OCI-LY7 (cell line): ENCODE measurements at regions not wholly inside any gene's neighbourhood (a gene's known extent, or its start where the extent isn't known, plus 50 kb on each side); places are given as distances from the start of the nearest gene placed in this dataset.

ENCODE experiments used
- BruUV-seq: library from RNA; stranded (reverse); fragments of 400-500 nt; replicated peaks from 2 replicates; lab custom pipeline; 2021; lab: Mats Ljungman, UMichigan
- CTCF ChIA-PET: fragments of 300-600 bp; sonication (Branson Sonifier 250); formaldehyde crosslinking; loops from one replicate; lab custom pipeline; 2022; ENCODE audit warnings: antibody characterized with exemption; ENCODE audit not compliant: unreplicated experiment; lab: Charles Lee
- POLR2A ChIA-PET: fragments of 300-600 bp; sonication (Branson Sonifier 250); formaldehyde crosslinking; loops from one replicate; lab custom pipeline; 2022; ENCODE audit warnings: antibody characterized with exemption; lab: Charles Lee
- DNase-seq: peaks from one replicate; pipeline ENCODE4 v3.0.0-alpha.2; 2015; ENCODE audit warnings: low spot score
- H2AFZ ChIP-seq: fragments of 200-600 bp; sonication (generic), shearing (Covaris generic); 2 replicates; pipeline ENCODE4 v1.6.1; 2014; ENCODE audit warnings: mild to moderate bottlenecking, antibody characterized with exemption, low read length, moderate library complexity
- H3K27ac ChIP-seq: fragments of 200-600 bp; sonication (generic); 2 replicates; pipeline ENCODE4 v1.5.1; 2014; ENCODE audit warnings: mixed run types, low read depth, mild to moderate bottlenecking, moderate library complexity, low read length, inconsistent platforms; ENCODE audit not compliant: poor library complexity, severe bottlenecking
- H3K36me3 ChIP-seq: fragments of 200-600 bp; sonication (generic); 2 replicates; pipeline ENCODE4 v1.6.1; 2014; ENCODE audit warnings: mild to moderate bottlenecking, antibody characterized with exemption, low read length, moderate library complexity, mixed read lengths; ENCODE audit not compliant: insufficient read depth
- H3K4me1 ChIP-seq: fragments of 200-600 bp; sonication (generic); 2 replicates; pipeline ENCODE4 v1.5.1; 2014; ENCODE audit warnings: mild to moderate bottlenecking, low read length; ENCODE audit not compliant: insufficient read depth, poor library complexity, severe bottlenecking
- H3K4me2 ChIP-seq: fragments of 200-600 bp; sonication (generic); 2 replicates; pipeline ENCODE4 v1.6.1; 2014; ENCODE audit warnings: mild to moderate bottlenecking, low read length
- H3K4me3 ChIP-seq: fragments of 200-600 bp; sonication (generic); 2 replicates; pipeline ENCODE4 v1.5.1; 2014; ENCODE audit warnings: mild to moderate bottlenecking, low read depth, low read length; ENCODE audit not compliant: poor library complexity, severe bottlenecking
- H3K79me2 ChIP-seq: fragments of 200-600 bp; sonication (generic); 2 replicates; pipeline ENCODE4 v1.6.1; 2016; ENCODE audit warnings: low read depth, mild to moderate bottlenecking, low read length, moderate library complexity, mixed read lengths; ENCODE audit not compliant: insufficient read depth
- H3K9me2 ChIP-seq: fragments of 200-600 bp; sonication (generic); 2 replicates; pipeline ENCODE4 v1.6.1; 2016; ENCODE audit warnings: mild to moderate bottlenecking, low read length, mixed read lengths; ENCODE audit not compliant: insufficient read depth
- H3K9me3 ChIP-seq: fragments of 200-600 bp; sonication (generic); 2 replicates; pipeline ENCODE4 v1.6.1; 2014; ENCODE audit warnings: mild to moderate bottlenecking, mixed run types, low read length, mixed read lengths
- H4K20me1 ChIP-seq: fragments of 200-600 bp; sonication (generic); 2 replicates; pipeline ENCODE4 v1.6.1; 2014; ENCODE audit warnings: mild to moderate bottlenecking, antibody characterized with exemption, low read length, moderate library complexity, mixed read lengths; ENCODE audit not compliant: insufficient read depth
- CTCF ChIP-seq: fragments of 200-600 bp; sonication (generic); conservative IDR thresholded peaks from 2 replicates; pipeline ENCODE4 v1.5.1; 2014; ENCODE audit warnings: mild to moderate bottlenecking, antibody characterized with exemption, low read length, moderate library complexity, mixed read lengths
- EZH2phosphoT487 ChIP-seq: fragments of 200-600 bp; sonication (generic); IDR thresholded peaks from 2 replicates; pipeline ENCODE4 v1.6.1; 2018; ENCODE audit warnings: low read depth, borderline replicate concordance, mild to moderate bottlenecking, mixed run types, antibody characterized with exemption, low read length, moderate library complexity, mixed read lengths
- intact Hi-C: fragments of 100-400 bp; cut with micrococcal nuclease; formaldehyde crosslinking; loops from one replicate; pipeline ENCODE4 v1.10.0; 2022; ENCODE audit not compliant: unreplicated experiment

- POLR2A ChIA-PET, result no interaction called here
- Histone ChIP-seq H3K9me2 (no peaks in the 10 kb centered on the region), H2AFZ (no peak overlapping the region), H4K20me1 (no peaks in the 10 kb centered on the region), H3K4me2 (no peak overlapping the region), H3K4me1 (no peaks in the 10 kb centered on the region), H3K36me3 (no peaks in the 10 kb centered on the region), H3K4me3 (no peak overlapping the region), H3K27ac (no peak overlapping the region), H3K79me2 (no peaks in the 10 kb centered on the region), H3K9me3 (no peaks in the 10 kb centered on the region)
- TF ChIP-seq EZH2phosphoT487 (no peak), CTCF (no peak)
- DNase-seq, result no peak
- intact Hi-C loops, result no loop called here
- CTCF ChIA-PET, result no interaction called here
- no TSS peak for BruUV-seq
These were observed 74.8 kb upstream of the KIF16B start for GRCh38 chr20:16647875-16648597.

- Histone ChIP-seq H3K4me1 (no peaks in the 10 kb centered on the region), H4K20me1 (no peaks in the 10 kb centered on the region), H3K4me3 (no peak overlapping the region), H3K9me3 (no peaks in the 10 kb centered on the region), H3K9me2 (no peaks in the 10 kb centered on the region), H3K27ac (no peak overlapping the region), H3K4me2 (no peak overlapping the region), H2AFZ (no peak overlapping the region), H3K79me2 (no peaks in the 10 kb centered on the region), H3K36me3 (no peaks in the 10 kb centered on the region)
- intact Hi-C loops, result no loop called here
- ChIA-PET CTCF (no interaction called here), POLR2A (no interaction called here)
- BruUV-seq, result no TSS peak
- no peak for TF ChIP-seq CTCF
- DNase-seq, result no peak
These were observed 68.3 kb upstream of the KIF16B start for GRCh38 chr20:16641511-16642023.
